HG03039 (cell line): ENCODE measurements at regions not wholly inside any gene's neighbourhood (a gene's known extent, or its start where the extent isn't known, plus 50 kb on each side); places are given as distances from the start of the nearest gene placed in this dataset.
A peak's percentile ranks its signal among the peaks of the same experiment; 100 is the strongest.

Experiments
- ATAC-seq: cut with Tn5 transposase; IDR thresholded peaks from one replicate; pipeline ENCODE4 v1.9.1; 2021; ENCODE audit warnings: mild to moderate bottlenecking, moderate library complexity; ENCODE audit not compliant: unreplicated experiment

GRCh38 chr16:89027281-89027680 is 50.3 kb upstream of the CBFA2T3 start:
- ATAC-seq, result no peak

GRCh38 chr16:89031715-89032659 is 55.0 kb upstream of the CBFA2T3 start:
- ATAC-seq, result peak; percentile 76

- ATAC-seq, result no peak
Measured at GRCh38 chr16:89033304-89033703, 56.3 kb upstream of the CBFA2T3 start.

GRCh38 chr16:89033796-89034572 is 57.0 kb upstream of the CBFA2T3 start:
- ATAC-seq, result no peak

DNA sequence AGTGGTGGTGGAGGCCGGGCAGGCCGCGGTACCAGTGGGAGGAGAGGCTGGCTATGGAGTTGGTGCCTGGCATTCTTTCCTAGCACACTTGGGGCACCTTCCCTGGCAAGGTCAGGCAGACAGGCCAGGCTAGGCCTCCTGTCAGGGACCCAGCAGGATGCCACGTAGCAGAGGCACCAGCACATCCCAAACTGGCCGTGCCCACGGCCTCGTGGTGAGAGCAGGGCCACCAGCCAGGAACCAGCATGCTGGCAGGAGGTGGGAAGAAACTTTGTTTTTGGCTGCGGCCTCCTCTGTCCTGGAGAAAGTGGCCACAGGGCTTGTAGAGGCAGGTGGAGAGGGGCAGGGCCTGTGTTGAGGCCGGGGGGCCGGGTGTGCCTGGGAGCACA is 57.6 kb upstream of the CBFA2T3 start:
- no peak for ATAC-seq

DNA sequence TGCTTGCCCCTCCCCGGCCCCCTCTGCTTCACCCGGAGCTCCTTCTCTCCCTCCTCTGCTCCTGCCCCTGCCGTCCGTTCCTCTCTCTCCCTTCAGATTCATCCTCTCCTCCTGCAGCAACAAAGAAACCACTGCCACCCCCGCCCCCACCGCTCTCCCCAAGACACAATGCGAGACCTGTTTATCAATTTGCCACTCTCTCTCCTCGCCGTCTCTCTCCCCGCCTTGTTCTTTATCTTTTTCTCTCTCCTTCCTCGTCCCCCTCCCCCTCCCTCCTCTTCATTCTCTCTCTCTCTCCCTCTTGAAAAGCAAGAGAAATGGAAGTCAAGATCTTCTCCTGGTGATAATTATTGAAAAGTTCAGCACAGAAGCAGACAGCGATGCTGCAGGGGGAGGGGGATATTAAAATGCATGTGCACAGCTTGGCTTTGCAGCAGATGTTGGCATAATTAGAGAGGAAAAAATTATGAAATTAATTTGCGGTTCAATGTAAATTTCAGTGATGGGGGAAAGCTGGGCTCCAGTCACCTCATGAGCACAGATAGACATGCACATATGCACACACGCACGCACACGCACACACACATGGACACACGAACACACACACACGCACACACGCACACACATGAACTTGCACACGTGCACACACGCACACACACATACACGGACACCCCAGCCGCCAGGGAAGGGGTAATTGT is 58.1 kb upstream of the CBFA2T3 start:
- no peak for ATAC-seq

DNA sequence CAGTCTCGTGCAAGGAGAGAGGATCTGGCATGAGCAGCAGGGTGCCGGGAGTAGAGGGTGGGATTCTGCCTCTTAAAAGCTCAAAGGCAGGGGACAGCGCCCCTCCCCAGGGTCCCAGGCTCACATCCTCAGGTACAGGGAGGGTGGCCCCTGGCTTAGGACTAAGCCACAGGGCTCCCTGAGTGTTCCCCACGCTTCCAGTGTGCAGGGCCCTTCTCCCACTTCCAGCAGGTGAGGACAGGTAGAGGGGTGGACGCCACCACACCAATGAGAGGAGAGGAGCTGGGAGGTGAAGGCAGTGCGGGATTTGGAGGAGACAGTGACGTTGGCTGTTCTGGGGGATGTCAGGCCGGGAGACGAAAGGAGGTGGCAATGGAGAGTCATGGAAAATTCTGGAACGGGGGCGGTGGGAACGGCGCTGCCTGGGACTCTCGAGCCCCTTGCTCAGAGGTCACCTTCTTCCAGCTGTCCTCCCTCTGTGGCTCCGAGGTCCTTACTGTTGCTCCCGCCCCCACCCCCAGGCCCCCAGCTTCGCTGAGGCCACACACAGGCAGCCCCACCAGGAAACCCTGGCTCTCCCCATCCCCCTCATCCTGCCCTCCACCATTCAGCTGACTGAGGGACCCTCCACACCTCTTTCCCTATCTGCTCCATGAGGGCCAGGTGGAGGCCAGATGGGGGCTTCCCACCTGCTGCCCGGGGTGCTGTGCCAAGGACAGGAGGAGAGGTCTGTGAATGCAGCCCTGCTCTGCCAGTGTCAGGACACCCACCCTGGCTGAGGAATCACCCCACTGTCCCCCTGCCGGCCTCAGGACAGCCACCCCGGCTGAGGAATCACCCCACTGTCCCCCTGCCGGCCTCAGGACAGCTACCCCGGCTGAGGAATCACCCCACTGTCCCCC is 57.7 kb upstream of the ACSF3 start:
- ATAC-seq, result no peak

DNA sequence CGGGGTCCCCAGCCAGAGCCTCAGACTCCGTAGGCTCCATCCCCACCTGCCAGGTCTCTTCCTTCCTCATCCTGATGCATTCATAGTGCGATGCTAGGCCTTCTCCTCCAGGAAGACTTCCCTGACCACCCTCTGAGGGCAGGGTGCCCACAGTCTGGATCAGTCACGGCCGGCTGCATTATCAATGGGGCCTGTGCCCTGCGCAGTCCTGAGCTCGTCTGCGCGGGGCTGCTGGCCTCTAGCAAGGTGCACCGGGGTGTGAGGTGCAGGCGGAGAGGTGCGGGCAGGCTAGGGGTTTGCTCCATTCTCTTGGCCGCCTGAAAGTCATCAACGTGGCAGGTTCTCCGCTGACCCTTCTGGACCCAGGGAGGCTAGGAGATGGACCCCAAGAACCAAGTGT is 56.9 kb upstream of the ACSF3 start:
- no peak for ATAC-seq

DNA sequence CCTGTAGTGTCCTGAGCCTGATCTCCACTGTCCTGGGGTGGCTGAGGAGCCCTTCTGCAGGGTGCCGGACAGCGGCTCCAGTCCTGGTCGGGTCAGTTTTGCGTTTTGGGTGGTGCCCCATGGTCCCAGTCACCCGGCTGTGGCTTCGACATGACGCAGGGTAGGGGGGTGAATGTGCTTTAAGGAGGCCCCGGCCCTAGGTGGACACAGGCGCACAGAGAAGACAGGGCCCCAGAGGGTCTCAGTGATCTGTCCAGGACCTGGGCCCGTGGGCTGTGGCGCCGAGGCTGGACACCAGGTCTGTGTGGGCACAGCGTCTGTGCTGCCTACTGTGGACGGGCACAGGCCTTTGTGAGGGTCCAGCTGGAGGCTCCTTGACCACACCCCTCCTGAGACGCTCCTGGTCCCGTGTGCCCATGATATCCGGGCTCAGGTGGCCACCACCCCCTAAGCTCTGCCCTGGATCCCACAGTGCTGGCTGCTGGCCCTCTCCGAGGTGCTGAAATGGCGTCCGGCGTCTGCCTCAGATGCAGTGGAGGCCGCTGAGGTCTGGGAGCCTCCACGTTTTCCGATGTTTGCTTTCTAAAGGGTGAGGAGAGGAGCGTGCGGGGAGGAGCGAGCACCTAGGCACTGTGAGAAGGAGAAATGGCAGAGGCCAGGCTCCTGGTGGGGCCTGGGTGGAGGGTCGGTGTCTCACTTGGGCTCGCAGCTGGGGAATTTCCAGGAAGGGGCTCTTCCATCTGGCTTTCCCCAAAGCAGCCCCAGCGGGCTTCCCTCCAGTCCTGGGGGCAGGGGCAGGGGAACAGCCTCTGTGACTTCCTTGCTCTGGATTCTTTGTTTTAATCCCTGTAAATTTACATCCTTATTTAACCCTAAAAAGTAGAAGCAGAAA is 56.1 kb upstream of the ACSF3 start:
- ATAC-seq, result no peak

GRCh38 chr16:89038221-89038721 is 55.4 kb upstream of the ACSF3 start:
- no peak for ATAC-seq

- ATAC-seq, result no peak
Measured at GRCh38 chr16:89038811-89039735, 54.6 kb upstream of the ACSF3 start.

DNA sequence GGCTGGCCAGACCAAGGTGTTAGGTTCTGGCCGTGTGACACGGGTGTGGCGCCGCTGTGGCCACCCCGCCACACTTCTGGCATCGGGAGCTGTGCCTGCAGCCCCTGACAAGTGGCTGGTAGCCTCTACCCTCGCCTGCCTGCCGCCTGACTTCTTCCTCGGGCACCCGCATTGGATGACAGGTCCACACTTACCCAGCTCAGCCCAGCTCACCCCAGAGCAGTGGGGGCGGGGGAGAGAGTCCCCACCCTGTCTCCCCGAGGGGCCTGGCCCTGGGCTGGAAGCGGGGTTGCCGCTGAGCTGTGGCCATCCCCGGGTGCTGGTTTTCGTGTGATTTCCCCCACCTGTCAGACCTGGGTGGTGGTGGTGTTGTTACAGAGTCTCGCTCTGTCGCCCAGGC is 53.9 kb upstream of the ACSF3 start:
- no peak for ATAC-seq

GRCh38 chr16:89040391-89040790 is 53.3 kb upstream of the ACSF3 start:
- ATAC-seq, result no peak

- no peak for ATAC-seq
Measured at GRCh38 chr16:89040861-89041570, 52.6 kb upstream of the ACSF3 start.

DNA sequence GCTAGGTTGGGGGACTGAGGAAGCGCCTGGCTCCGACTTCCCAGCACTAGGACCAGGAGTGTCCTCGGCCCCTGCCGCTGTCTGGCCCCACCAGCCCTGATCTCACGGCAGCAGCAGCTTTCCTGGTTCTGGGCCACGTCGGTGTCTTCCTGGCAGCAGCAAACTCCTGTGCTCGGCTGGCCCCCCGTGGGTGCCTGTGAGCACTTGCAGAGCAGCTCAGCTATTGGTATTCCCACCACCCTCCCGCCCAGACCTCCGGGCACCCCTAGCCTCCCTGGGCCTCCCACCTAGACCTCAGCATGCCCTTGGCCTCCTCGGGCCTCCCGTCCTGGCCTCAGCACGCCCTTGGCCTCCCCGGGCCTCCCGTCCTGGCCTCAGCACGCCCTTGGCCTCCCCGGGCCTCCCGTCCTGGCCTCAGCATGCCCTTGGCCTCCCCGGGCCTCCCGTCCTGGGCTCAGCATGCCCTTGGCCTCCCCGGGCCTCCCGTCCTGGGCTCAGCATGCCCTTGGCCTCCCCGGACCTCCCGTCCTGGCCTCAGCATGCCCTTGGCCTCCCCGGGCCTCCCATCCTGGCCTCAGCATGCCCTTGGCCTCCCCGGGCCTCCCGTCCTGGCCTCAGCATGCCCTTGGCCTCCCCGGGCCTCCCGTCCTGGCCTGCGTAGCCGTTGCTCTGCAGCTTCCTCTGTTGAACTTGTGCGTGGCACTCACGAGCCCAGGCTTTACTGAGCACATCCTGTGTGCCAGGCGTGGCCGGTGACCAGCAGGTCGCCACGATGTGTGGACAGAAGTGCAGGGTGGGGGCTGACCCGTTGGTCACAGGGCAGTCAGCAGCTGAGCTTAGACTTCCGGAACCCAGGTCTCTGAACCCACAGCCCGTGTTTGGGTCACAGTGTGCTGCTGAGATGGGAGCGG is 51.8 kb upstream of the ACSF3 start:
- no peak for ATAC-seq

DNA sequence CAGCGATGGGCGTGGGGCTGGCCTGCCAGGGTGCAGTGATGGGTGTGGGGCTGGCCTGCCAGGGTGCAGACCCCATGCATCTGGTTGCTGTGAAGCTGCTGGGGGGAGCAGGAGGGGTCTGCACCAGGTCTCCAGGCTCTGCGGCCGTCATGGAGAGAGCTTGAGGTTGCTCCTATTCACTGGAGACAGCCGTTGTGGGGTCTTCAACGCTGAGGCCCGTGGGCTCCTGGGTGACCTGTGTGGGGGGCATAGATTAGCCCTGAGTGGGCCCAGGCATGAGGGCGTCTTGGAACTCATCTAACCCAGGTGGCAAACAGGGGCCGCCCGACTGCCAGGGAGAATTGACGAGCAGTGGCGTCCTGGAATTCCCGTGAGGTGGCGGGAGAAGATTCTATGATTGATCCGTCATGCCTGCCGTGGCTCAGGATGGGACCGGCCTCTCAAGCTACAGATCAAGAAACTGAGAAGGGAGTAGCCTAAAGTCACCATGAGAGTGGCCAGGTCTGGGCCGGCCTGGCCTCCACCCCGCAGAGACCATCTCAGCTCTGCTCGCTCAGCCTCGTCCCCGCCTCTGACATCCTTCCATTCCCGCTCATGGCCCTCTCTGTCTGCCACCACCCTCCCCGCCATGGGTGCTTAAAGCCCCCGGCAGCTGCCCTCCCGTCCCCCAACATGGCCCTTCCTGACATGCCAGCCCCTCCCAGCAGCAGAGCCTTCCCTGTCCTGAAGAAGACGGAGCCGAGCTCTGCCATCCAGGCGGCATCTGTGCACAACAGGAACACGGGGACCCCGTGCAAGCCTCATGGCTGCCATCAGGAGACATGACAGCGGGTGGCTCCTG is 50.7 kb upstream of the ACSF3 start:
- no peak for ATAC-seq
